Activated T-helper 9 cell treated with anti-CD3 and anti-CD28 coated beads, Interleukin-2, amount 50 U/mL, for 16 hours (primary cell): ENCODE measurements at regions not wholly inside any gene's neighbourhood (a gene's known extent, or its start where the extent isn't known, plus 50 kb on each side); places are given as distances from the start of the nearest gene placed in this dataset.

Experiments
- DNase-seq: peaks from one replicate; pipeline ENCODE4 v3.0.0-alpha.2; 2020; ENCODE audit warnings: low read depth

- DNase-seq: no peak
Observed at GRCh38 chr3:94990952-94991705, 928.3 kb downstream of the NSUN3 start.

- no peak for DNase-seq
Observed at GRCh38 chr3:94996743-94997142, 933.9 kb downstream of the NSUN3 start.

- DNase-seq: no peak
Observed at GRCh38 chr3:95002438-95003046, 939.7 kb downstream of the NSUN3 start.

- DNase-seq: no peak
Observed at GRCh38 chr3:95028688-95029087, 965.8 kb downstream of the NSUN3 start.

- no peak for DNase-seq
Observed at GRCh38 chr3:95029644-95030043, 966.8 kb downstream of the NSUN3 start.

- DNase-seq: no peak
Observed at GRCh38 chr3:95036526-95037021, 973.7 kb downstream of the NSUN3 start.

- DNase-seq: no peak
Observed at GRCh38 chr3:95037097-95037496, 974.2 kb downstream of the NSUN3 start.

- no peak for DNase-seq
Observed at GRCh38 chr3:95037927-95038326, 975.1 kb downstream of the NSUN3 start.

GRCh38 chr3:95044101-95044500 is 981.2 kb downstream of the NSUN3 start:
- no peak for DNase-seq

- DNase-seq: no peak
Observed at GRCh38 chr3:95048564-95048963, 985.7 kb downstream of the NSUN3 start.

- no peak for DNase-seq
Observed at GRCh38 chr3:95049841-95050240, 987.0 kb downstream of the NSUN3 start.

- DNase-seq: no peak
Observed at GRCh38 chr3:95055288-95055687, 992.4 kb downstream of the NSUN3 start.

GRCh38 chr3:95082191-95082590 is 1019.3 kb downstream of the NSUN3 start:
- no peak for DNase-seq

- DNase-seq: no peak
Observed at GRCh38 chr3:95084738-95085137, 1021.9 kb downstream of the NSUN3 start.

- no peak for DNase-seq
Observed at GRCh38 chr3:95088464-95088863, 1025.6 kb downstream of the NSUN3 start.

GRCh38 chr3:95097493-95097892 is 1034.6 kb downstream of the NSUN3 start:
- DNase-seq: no peak

- DNase-seq: no peak
Observed at GRCh38 chr3:95120921-95121320, 1058.1 kb downstream of the NSUN3 start.

- DNase-seq: no peak
Observed at GRCh38 chr3:95123104-95123503, 1060.2 kb downstream of the NSUN3 start.

- DNase-seq: no peak
Observed at GRCh38 chr3:95134693-95135413, 1072.0 kb downstream of the NSUN3 start.

GRCh38 chr3:95148107-95148506 is 1085.2 kb downstream of the NSUN3 start:
- DNase-seq: no peak

- no peak for DNase-seq
Observed at GRCh38 chr3:95151590-95151989, 1088.7 kb downstream of the NSUN3 start.

- DNase-seq: no peak
Observed at GRCh38 chr3:95154766-95155165, 1091.9 kb downstream of the NSUN3 start.

- no peak for DNase-seq
Observed at GRCh38 chr3:95162794-95163193, 1099.9 kb downstream of the NSUN3 start.
